OCI-LY7 (cell line): ENCODE measurements at regions not wholly inside any gene's neighbourhood (a gene's known extent, or its start where the extent isn't known, plus 50 kb on each side); places are given as distances from the start of the nearest gene placed in this dataset.

Experiments used
- BruUV-seq: library from RNA; stranded (reverse); fragments of 400-500 nt; replicated peaks from 2 replicates; lab custom pipeline; 2021; lab: Mats Ljungman, UMichigan
- CTCF ChIA-PET: fragments of 300-600 bp; sonication (Branson Sonifier 250); formaldehyde crosslinking; loops from one replicate; lab custom pipeline; 2022; ENCODE audit warnings: antibody characterized with exemption; ENCODE audit not compliant: unreplicated experiment; lab: Charles Lee
- POLR2A ChIA-PET: fragments of 300-600 bp; sonication (Branson Sonifier 250); formaldehyde crosslinking; loops from one replicate; lab custom pipeline; 2022; ENCODE audit warnings: antibody characterized with exemption; lab: Charles Lee
- DNase-seq: peaks from one replicate; pipeline ENCODE4 v3.0.0-alpha.2; 2015; ENCODE audit warnings: low spot score
- H2AFZ ChIP-seq: fragments of 200-600 bp; sonication (generic), shearing (Covaris generic); 2 replicates; pipeline ENCODE4 v1.6.1; 2014; ENCODE audit warnings: mild to moderate bottlenecking, antibody characterized with exemption, low read length, moderate library complexity
- H3K27ac ChIP-seq: fragments of 200-600 bp; sonication (generic); 2 replicates; pipeline ENCODE4 v1.5.1; 2014; ENCODE audit warnings: mixed run types, low read depth, mild to moderate bottlenecking, moderate library complexity, low read length, inconsistent platforms; ENCODE audit not compliant: poor library complexity, severe bottlenecking
- H3K36me3 ChIP-seq: fragments of 200-600 bp; sonication (generic); 2 replicates; pipeline ENCODE4 v1.6.1; 2014; ENCODE audit warnings: mild to moderate bottlenecking, antibody characterized with exemption, low read length, moderate library complexity, mixed read lengths; ENCODE audit not compliant: insufficient read depth
- H3K4me1 ChIP-seq: fragments of 200-600 bp; sonication (generic); 2 replicates; pipeline ENCODE4 v1.5.1; 2014; ENCODE audit warnings: mild to moderate bottlenecking, low read length; ENCODE audit not compliant: insufficient read depth, poor library complexity, severe bottlenecking
- H3K4me2 ChIP-seq: fragments of 200-600 bp; sonication (generic); 2 replicates; pipeline ENCODE4 v1.6.1; 2014; ENCODE audit warnings: mild to moderate bottlenecking, low read length
- H3K4me3 ChIP-seq: fragments of 200-600 bp; sonication (generic); 2 replicates; pipeline ENCODE4 v1.5.1; 2014; ENCODE audit warnings: mild to moderate bottlenecking, low read depth, low read length; ENCODE audit not compliant: poor library complexity, severe bottlenecking
- H3K79me2 ChIP-seq: fragments of 200-600 bp; sonication (generic); 2 replicates; pipeline ENCODE4 v1.6.1; 2016; ENCODE audit warnings: low read depth, mild to moderate bottlenecking, low read length, moderate library complexity, mixed read lengths; ENCODE audit not compliant: insufficient read depth
- H3K9me2 ChIP-seq: fragments of 200-600 bp; sonication (generic); 2 replicates; pipeline ENCODE4 v1.6.1; 2016; ENCODE audit warnings: mild to moderate bottlenecking, low read length, mixed read lengths; ENCODE audit not compliant: insufficient read depth
- H3K9me3 ChIP-seq: fragments of 200-600 bp; sonication (generic); 2 replicates; pipeline ENCODE4 v1.6.1; 2014; ENCODE audit warnings: mild to moderate bottlenecking, mixed run types, low read length, mixed read lengths
- H4K20me1 ChIP-seq: fragments of 200-600 bp; sonication (generic); 2 replicates; pipeline ENCODE4 v1.6.1; 2014; ENCODE audit warnings: mild to moderate bottlenecking, antibody characterized with exemption, low read length, moderate library complexity, mixed read lengths; ENCODE audit not compliant: insufficient read depth
- CTCF ChIP-seq: fragments of 200-600 bp; sonication (generic); conservative IDR thresholded peaks from 2 replicates; pipeline ENCODE4 v1.5.1; 2014; ENCODE audit warnings: mild to moderate bottlenecking, antibody characterized with exemption, low read length, moderate library complexity, mixed read lengths
- EZH2phosphoT487 ChIP-seq: fragments of 200-600 bp; sonication (generic); IDR thresholded peaks from 2 replicates; pipeline ENCODE4 v1.6.1; 2018; ENCODE audit warnings: low read depth, borderline replicate concordance, mild to moderate bottlenecking, mixed run types, antibody characterized with exemption, low read length, moderate library complexity, mixed read lengths
- intact Hi-C: fragments of 100-400 bp; cut with micrococcal nuclease; formaldehyde crosslinking; loops from one replicate; pipeline ENCODE4 v1.10.0; 2022; ENCODE audit not compliant: unreplicated experiment

GRCh38 chr13:107512551-107512950, 702.8 kb downstream of the LIG4 start:
- Histone ChIP-seq H3K4me1 (no peaks in the 10 kb centered on the region), H3K79me2 (no peaks in the 10 kb centered on the region), H3K36me3 (no peaks in the 10 kb centered on the region), H4K20me1 (no peaks in the 10 kb centered on the region), H2AFZ (no peak overlapping the region), H3K4me3 (no peak overlapping the region), H3K27ac (no peak overlapping the region), H3K9me2 (no peaks in the 10 kb centered on the region), H3K9me3 (no peaks in the 10 kb centered on the region), H3K4me2 (no peak overlapping the region)
- ChIA-PET CTCF (no interaction called here), POLR2A (no interaction called here)
- TF ChIP-seq EZH2phosphoT487 (no peak), CTCF (no peak)
- intact Hi-C loops, result no loop called here
- no peak for DNase-seq
- BruUV-seq, result no TSS peak

GRCh38 chr13:107497661-107498060, 717.7 kb downstream of the LIG4 start:
- Histone ChIP-seq H2AFZ (no peak overlapping the region), H3K4me1 (no peaks in the 10 kb centered on the region), H3K9me3 (no peaks in the 10 kb centered on the region), H3K4me2 (no peak overlapping the region), H3K36me3 (no peaks in the 10 kb centered on the region), H3K9me2 (no peaks in the 10 kb centered on the region), H3K4me3 (no peak overlapping the region), H4K20me1 (no peaks in the 10 kb centered on the region), H3K79me2 (no peaks in the 10 kb centered on the region), H3K27ac (no peak overlapping the region)
- intact Hi-C loops, result no loop called here
- no peak for TF ChIP-seq EZH2phosphoT487
- no peak for TF ChIP-seq CTCF
- DNase-seq, result no peak
- BruUV-seq, result no TSS peak
- POLR2A ChIA-PET, result no interaction called here
- CTCF ChIA-PET, result no interaction called here

GRCh38 chr13:107493266-107493665, 722.1 kb downstream of the LIG4 start:
- Histone ChIP-seq H3K9me2 (no peaks in the 10 kb centered on the region), H3K4me3 (no peak overlapping the region), H3K4me2 (no peak overlapping the region), H4K20me1 (no peaks in the 10 kb centered on the region), H3K27ac (no peak overlapping the region), H2AFZ (no peak overlapping the region), H3K36me3 (no peaks in the 10 kb centered on the region), H3K4me1 (no peaks in the 10 kb centered on the region), H3K9me3 (no peaks in the 10 kb centered on the region), H3K79me2 (no peaks in the 10 kb centered on the region)
- TF ChIP-seq CTCF (no peak), EZH2phosphoT487 (no peak)
- DNase-seq, result no peak
- POLR2A ChIA-PET, result no interaction called here
- CTCF ChIA-PET, result no interaction called here
- intact Hi-C loops, result no loop called here
- BruUV-seq, result no TSS peak
